ENCODE measurements at regions not wholly inside any gene's neighbourhood (a gene's known extent, or its start where the extent isn't known, plus 50 kb on each side); places are given as distances from the start of the nearest gene placed in this dataset.

GRCh38 chr12:108021949-108022522, 107.1 kb upstream of the WSCD2 start:
- DNase-seq (ENCODE audit: low read depth in 4 of 4, low spot score in 3 of 4): no peak

- no peak for DNase-seq (ENCODE audit: low read depth in 4 of 4, low spot score in 3 of 4)
These were observed 99.8 kb upstream of the WSCD2 start for GRCh38 chr12:108029051-108029835.

DNA sequence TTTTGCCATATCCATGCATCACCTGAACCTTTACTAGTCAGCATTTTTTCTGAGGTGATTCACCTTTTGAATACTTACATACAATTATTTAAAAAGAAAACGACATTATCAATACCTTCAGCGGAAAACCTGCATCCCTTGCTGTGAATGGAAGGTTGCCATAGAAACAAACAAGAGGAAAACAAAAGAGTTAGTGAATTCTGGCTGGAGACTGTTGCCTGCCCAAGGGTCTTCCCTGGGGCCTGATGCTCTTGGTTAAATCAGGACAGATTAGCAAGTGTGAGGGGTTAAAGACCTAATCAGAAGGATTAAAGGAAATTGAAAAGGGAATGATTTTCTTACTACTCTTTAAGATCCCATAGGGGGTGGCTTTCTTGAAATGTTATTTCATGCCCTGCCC, 96.0 kb upstream of the WSCD2 start:
- DNase-seq (ENCODE audit: low read depth in 4 of 4, low spot score in 3 of 4): no peak

GRCh38 chr12:108035372-108035771, 93.7 kb upstream of the WSCD2 start:
- DNase-seq (ENCODE audit: low read depth in 4 of 4, low spot score in 3 of 4): no peak

DNA sequence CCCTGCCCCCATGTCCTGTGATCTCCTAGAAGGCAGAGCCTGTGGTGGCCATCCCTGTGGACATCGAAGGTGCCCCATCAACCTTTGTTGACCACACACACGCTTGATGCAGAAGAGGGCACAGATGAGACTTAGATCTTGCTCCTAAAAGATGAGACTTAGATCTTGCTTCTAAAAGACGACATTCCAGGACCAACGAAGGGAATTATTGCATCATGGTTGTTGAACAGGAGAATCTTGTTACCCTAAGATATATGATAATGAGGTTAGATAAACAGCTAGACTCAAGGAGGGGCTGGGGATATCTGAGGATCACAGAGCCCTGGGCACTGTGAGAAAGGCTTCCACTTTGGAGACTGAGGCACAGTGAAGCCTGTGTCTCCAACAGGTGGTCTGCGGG, 91.1 kb upstream of the WSCD2 start:
- no peak for DNase-seq (ENCODE audit: low read depth in 4 of 4, low spot score in 3 of 4)

DNA sequence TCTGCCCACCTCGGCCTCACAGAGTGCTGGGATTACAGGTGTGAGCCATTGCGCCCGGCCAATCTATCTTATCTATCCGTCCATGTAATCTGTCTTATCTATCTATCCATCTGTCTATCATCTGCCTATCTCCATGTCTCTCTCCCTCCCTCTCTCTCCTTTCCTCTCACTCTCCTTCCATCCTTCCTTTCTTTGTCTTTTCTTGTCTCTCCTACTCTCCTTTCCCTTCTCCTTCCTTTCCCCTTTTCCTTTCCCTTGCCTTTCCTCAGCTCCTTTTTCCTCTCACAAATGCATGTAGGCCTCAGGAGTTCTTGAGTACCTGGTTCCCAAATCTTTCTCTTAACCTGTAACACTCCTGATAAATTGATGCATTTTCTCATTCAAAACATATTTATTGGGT, 89.3 kb upstream of the WSCD2 start:
- no peak for DNase-seq (ENCODE audit: low read depth in 4 of 4, low spot score in 3 of 4)

DNA sequence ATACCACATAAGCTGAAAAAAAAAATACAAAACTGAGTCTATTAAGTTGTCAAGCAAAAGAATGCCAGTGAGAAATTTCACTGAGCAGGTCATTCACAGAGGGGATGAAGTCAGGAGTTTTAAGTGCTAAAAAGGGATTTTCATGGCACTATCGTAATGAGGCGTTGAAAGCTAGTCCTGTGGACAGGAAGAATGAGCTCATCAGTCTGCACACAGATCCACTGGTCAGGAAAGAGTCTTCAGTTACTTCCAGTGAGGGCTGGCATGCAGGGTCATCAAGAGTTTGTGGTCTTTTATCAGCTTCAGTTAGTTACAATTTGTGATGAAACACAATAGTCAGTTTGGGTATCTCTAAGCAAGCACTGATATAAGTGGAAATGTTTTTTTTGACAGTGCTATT, 88.1 kb upstream of the WSCD2 start:
- no peak for DNase-seq (ENCODE audit: low read depth in 4 of 4, low spot score in 3 of 4)

DNA sequence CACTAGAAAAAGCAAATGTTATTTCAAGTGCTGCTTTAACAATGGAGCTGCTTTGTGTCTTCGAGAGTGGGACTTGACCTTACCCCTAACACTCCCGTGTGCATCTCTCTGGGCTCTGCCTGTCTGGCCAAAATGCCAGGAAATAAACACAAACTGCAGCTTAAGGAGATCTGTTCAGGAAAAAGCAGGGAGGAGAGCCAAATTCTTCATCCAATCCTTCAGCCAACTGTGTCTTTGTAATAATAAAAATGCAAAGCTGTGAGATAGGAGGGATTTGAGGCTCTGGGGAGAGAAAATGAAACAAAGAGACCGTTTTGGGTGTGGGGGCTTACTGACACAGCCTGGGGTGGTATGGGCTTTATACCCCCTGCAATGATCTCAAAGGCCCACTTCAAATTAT, 85.8 kb upstream of the WSCD2 start:
- DNase-seq (ENCODE audit: low read depth in 4 of 4, low spot score in 3 of 4): no peak

DNA sequence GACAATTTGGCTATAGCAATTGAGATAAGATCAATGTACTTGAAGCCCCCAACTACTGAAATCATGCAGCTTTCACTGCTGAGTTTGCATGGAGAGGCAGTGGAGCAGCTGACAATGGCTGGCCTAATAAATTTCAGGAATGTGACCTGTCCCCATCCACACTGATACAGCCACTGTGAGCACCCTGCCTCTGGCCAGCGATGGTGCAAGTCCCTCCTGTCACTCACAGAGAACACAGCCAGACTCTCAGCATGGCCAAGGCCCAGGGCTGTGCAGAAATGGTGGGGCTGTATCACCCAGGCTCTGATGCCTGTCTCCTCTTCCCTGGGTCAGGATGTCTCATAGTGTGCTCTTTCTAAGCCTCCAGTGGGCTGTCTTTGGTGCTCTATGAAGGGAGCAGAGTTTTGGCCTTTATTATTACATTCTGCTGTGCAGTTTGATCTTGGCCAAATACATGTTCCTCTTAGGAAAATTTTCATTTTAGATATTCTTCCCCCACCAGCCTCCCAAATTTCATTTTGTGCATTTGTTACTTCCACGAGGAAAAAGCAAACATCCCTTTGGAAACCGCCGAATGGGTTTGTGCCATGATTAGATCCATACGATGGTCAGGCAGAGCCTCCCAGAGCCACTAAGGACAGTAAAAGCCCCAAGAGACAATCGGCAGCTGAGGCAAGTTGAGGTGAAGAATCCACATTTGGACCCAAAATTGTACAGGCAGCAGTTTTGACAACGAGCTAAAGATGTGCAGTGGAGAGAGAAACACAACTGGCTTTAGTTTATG, 85.1 kb upstream of the WSCD2 start:
- DNase-seq (ENCODE audit: low read depth in 4 of 4, low spot score in 3 of 4): no peak

DNA sequence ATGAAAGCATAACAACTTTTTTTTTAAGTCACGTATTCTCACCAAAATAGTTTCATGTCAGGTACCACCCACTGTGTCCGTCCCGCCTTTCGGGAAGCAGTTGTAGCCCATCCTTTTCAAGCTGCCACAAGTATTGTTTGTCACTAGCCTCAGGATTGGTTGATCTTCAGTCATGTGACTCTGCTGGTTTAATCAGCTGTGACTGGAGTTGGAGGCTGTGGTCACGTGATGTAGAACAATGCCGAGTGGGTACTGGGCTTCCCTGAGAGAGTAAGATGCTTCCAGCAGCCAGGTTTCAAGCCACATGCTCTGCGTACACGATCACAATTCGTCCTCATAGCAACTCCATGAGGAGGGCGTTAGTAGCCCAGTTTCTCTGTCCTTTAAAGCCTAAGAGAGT, 83.0 kb upstream of the WSCD2 start:
- no peak for DNase-seq (ENCODE audit: low read depth in 4 of 4, low spot score in 3 of 4)

DNA sequence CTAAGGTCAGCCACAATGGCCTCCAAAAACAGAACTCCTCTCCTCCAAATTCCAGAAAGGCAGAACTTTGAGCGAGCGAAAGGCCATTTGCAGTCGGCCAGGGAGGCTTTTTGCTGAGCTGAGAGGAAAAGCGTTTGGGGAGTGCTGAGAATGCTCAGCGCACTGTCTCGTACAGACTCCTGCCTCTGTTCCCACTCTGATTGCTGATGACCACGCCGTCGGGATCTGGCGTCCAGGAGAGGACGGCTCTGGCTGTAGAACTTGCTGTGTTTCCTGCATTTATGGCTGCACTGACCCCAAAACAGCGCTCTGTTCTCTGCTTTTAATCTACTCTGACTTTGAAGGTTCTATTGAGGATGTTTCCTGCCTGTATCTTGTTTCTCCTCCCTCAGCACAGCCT, 82.4 kb upstream of the WSCD2 start:
- DNase-seq (ENCODE audit: low read depth in 4 of 4, low spot score in 3 of 4): no peak

DNA sequence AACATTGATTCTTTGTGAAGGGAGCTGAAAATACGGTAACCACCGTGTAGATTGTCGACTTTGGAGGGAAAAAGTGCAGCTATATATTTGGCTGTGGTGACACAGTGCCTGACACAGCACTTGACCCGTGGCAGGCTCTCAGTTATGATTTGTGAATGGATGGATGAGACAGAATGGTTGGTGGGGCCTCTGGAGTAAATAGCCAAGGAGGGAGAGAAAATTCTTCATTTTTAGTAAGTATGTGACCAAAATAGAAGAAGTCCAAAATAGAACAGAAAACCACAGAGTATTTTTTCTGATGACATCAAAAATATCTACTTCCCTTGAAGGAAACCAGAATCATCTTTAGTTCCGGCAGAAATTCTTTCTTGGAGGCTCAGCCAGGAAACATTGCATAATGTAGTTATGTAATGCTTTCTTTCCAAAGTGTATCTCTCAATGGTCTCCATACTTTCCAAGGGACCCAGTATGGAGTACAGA, 82.0 kb upstream of the WSCD2 start:
- no peak for DNase-seq (ENCODE audit: low read depth in 4 of 4, low spot score in 3 of 4)

- DNase-seq (ENCODE audit: low read depth in 4 of 4, low spot score in 3 of 4): no peak
These were observed 80.4 kb upstream of the WSCD2 start for GRCh38 chr12:108048686-108049085.

DNA sequence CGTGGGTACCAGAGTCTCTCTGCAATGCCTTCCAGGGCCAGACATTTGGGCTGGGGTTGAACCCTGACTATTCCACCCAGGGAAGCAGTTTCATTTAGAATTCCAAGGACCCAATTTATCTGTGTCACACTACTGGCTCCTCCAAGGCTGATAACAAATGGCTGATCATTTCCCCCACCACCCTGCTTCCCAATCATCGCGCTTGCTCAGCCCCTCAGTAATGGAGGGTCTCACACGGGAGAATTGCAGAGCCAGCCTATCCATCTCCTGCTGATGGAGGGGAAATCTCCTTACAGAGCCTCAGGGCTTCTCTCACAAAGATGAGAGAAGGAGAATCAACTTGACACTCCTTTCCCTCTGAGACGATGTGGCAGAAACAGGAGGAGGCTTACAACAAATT, 78.4 kb upstream of the WSCD2 start:
- no peak for DNase-seq (ENCODE audit: low read depth in 4 of 4, low spot score in 3 of 4)

DNA sequence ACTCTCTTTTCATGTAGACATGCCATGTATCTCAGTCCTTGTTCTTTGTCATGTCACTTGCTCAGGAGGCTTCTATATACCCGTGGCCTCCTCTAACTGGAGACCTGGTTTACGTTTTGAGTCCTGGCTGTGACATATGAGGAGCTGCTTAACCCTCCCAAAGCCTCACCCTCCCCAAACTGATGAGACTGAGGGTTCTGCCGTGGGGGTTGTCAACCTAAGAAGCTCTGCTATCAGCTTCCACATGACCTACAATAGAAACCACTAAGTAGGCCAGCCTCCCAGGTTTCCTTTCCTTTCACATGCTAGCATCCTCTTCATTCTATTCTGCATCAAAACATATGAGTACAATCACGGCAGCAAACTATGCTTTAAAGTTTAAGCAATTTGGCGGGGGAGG, 76.8 kb upstream of the WSCD2 start:
- no peak for DNase-seq (ENCODE audit: low read depth in 4 of 4, low spot score in 3 of 4)

GRCh38 chr12:108053512-108053911, 75.6 kb upstream of the WSCD2 start:
- DNase-seq (ENCODE audit: low read depth in 4 of 4, low spot score in 3 of 4): no peak

GRCh38 chr12:108054496-108054895, 74.6 kb upstream of the WSCD2 start:
- no peak for DNase-seq (ENCODE audit: low read depth in 4 of 4, low spot score in 3 of 4)

- no peak for DNase-seq (ENCODE audit: low read depth in 4 of 4, low spot score in 3 of 4)
These were observed 73.9 kb upstream of the WSCD2 start for GRCh38 chr12:108055141-108055540.

GRCh38 chr12:108060067-108060466, 69.0 kb upstream of the WSCD2 start:
- no peak for DNase-seq (ENCODE audit: low read depth in 4 of 4, low spot score in 3 of 4)

GRCh38 chr12:108060903-108061302, 68.2 kb upstream of the WSCD2 start:
- no peak for DNase-seq (ENCODE audit: low read depth in 4 of 4, low spot score in 3 of 4)

- DNase-seq (ENCODE audit: low read depth in 4 of 4, low spot score in 3 of 4): no peak
These were observed 65.9 kb upstream of the WSCD2 start for GRCh38 chr12:108063192-108063591.

GRCh38 chr12:108065069-108065468, 64.0 kb upstream of the WSCD2 start:
- DNase-seq (ENCODE audit: low read depth in 4 of 4, low spot score in 3 of 4): peak in 1 of 4 donors; percentile 40

Data from right renal pelvis (tissue), 4 donors.